Esophagus muscularis mucosa (tissue), 4 donors: ENCODE measurements at regions not wholly inside any gene's neighbourhood (a gene's known extent, or its start where the extent isn't known, plus 50 kb on each side); places are given as distances from the start of the nearest gene placed in this dataset.

Experiments
- EP300 ChIP-seq: sonication (generic); formaldehyde crosslinking; IDR thresholded peaks from one replicate; pipeline ENCODE4 v1.6.1; 2017; ENCODE audit warnings: antibody characterized with exemption
- POLR2A ChIP-seq: fragments of 450-650 bp; IDR thresholded peaks from one replicate; pipeline ENCODE4 v1.6.1; 2017; ENCODE audit warnings: antibody characterized with exemption, moderate library complexity, mild to moderate bottlenecking, low read depth
- TF ChIP-seq, protein P1 (sequence below), 3 experiments: fragments of 200-600 bp in 2 of 3; fragments of 450-650 bp in 1 of 3; sonication (generic) in 2 of 3; IDR thresholded peaks; one replicate each; pipeline ENCODE4 v1.5.1; 2017 to 2019; ENCODE audit warnings: antibody characterized with exemption in 3 of 3, mild to moderate bottlenecking in 2 of 3, moderate library complexity in 1 of 3

DNA sequence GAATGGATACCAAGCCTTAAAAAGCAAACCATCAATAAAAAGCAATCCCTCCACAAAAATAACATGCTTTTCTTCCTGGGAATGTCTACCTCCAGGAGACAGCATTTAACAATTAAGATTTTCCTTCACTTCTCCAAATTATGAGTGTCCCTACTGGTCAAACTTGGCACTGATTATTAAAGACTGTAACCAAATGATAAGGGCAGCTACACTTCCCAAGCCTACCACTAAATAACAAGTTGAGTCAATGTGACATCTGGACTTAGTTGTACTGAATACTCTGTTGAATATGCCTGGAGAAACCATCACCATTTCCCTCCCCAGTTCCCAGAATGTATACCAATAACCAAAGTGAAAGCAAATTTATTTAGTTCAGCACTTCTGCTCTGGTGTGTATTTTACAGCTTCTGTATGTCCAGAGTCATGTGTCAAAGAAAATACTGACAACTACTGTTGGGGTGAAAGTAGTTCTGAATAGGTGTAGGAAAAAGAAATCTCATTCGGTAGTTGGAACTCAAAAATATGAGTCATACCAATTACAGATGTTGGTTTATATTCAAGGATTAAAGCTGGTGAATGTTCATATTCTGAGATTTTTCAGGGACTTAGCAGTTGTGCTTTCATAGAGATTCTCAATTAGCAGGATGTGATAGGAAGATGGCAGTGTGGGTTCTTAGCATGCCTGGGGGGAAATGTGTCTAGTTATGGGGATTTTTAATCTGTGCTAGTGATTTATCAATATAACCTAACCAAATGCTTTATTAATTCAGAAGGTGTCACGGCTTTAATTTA, 1291.6 kb upstream of the GYPC start:
- TF ChIP-seq, protein P1, sequence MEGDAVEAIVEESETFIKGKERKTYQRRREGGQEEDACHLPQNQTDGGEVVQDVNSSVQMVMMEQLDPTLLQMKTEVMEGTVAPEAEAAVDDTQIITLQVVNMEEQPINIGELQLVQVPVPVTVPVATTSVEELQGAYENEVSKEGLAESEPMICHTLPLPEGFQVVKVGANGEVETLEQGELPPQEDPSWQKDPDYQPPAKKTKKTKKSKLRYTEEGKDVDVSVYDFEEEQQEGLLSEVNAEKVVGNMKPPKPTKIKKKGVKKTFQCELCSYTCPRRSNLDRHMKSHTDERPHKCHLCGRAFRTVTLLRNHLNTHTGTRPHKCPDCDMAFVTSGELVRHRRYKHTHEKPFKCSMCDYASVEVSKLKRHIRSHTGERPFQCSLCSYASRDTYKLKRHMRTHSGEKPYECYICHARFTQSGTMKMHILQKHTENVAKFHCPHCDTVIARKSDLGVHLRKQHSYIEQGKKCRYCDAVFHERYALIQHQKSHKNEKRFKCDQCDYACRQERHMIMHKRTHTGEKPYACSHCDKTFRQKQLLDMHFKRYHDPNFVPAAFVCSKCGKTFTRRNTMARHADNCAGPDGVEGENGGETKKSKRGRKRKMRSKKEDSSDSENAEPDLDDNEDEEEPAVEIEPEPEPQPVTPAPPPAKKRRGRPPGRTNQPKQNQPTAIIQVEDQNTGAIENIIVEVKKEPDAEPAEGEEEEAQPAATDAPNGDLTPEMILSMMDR (IDR thresholded peaks at IDR 0.05): no peak
- TF ChIP-seq POLR2A: no peak
- no peak for TF ChIP-seq EP300
